Tibial artery (tissue), 4 donors: ENCODE measurements at regions not wholly inside any gene's neighbourhood (a gene's known extent, or its start where the extent isn't known, plus 50 kb on each side); places are given as distances from the start of the nearest gene placed in this dataset.

ENCODE experiments used
- DNase-seq, 2 donors: peaks; one replicate each; pipeline ENCODE4 v3.0.0-alpha.2; 2019
- H3K27ac ChIP-seq, 2 donors: fragments of 200-600 bp; sonication (generic) in 1 of 2; 1 replicate in 1 of 2; 2 replicates in 1 of 2; pipeline ENCODE4 v1.5.1; 2018 to 2019; ENCODE audit warnings: mild to moderate bottlenecking in 1 of 2
- H3K27me3 ChIP-seq, 2 donors: fragments of 200-600 bp; sonication (generic) in 1 of 2; one replicate each; pipeline versions ENCODE4 v1.5.1 to v1.6.0; 2016 to 2019
- H3K36me3 ChIP-seq, 3 donors: fragments of 200-600 bp; sonication (generic) in 2 of 3; one replicate each; pipeline ENCODE4 v1.5.1; 2016 to 2019; ENCODE audit warnings: mild to moderate bottlenecking in 2 of 3
- H3K4me1 ChIP-seq, 4 donors: fragments of 200-600 bp; sonication (generic) in 2 of 4; 1 replicate in 3 of 4; 2 replicates in 1 of 4; pipeline ENCODE4 v1.5.1; 2016 to 2019
- H3K4me3 ChIP-seq, 2 donors: fragments of 200-600 bp; sonication (generic) in 1 of 2; 1 replicate in 1 of 2; 2 replicates in 1 of 2; pipeline ENCODE4 v1.5.1; 2018 to 2019; ENCODE audit warnings: mild to moderate bottlenecking in 2 of 2
- H3K9me3 ChIP-seq, 3 donors: fragments of 200-600 bp; sonication (generic) in 1 of 3; one replicate each; pipeline ENCODE4 v1.5.1; 2016 to 2019
- CTCF ChIP-seq, 2 experiments: fragments of 200-600 bp in 1 of 2; fragments of 450-650 bp in 1 of 2; IDR thresholded peaks; one replicate each; pipeline ENCODE4 v1.5.1; 2017 to 2019; ENCODE audit warnings: antibody characterized with exemption in 2 of 2, mild to moderate bottlenecking in 1 of 2, moderate library complexity in 1 of 2
- intact Hi-C: fragments of 100-400 bp; cut with DNase I; formaldehyde crosslinking; loops from one replicate; pipeline ENCODE4 v1.15.0; 2023; ENCODE audit warnings: low total_unique reads

GRCh38 chr3:191543018-191543417 lies 82.1 kb downstream of the PYDC2 start:
- H3K9me3 ChIP-seq = peaks cover 0 to 5% (median 0%) of the 10 kb centered on the region in 3 donors
- intact Hi-C loops = no loop called here
- no peaks in the 10 kb centered on the region for H3K36me3 ChIP-seq
- no peak for TF ChIP-seq CTCF (IDR thresholded peaks at IDR 0.05)
- H3K4me1 ChIP-seq = no peaks in the 10 kb centered on the region
- no peaks in the 10 kb centered on the region for H3K27me3 ChIP-seq
- no peak for DNase-seq
- no peak overlapping the region for H3K27ac ChIP-seq
- H3K4me3 ChIP-seq = no peak overlapping the region

- H3K36me3 ChIP-seq = no peaks in the 10 kb centered on the region
Measured at GRCh38 chr3:191543897-191544296, 82.9 kb downstream of the PYDC2 start.

GRCh38 chr3:191549357-191549756 lies 88.4 kb downstream of the PYDC2 start:
- TF ChIP-seq CTCF (IDR thresholded peaks at IDR 0.05) = no peak
- H3K27ac ChIP-seq = no peak overlapping the region
- no peak for DNase-seq
- intact Hi-C loops = no loop called here
- no peaks in the 10 kb centered on the region for H3K36me3 ChIP-seq
- no peaks in the 10 kb centered on the region for H3K4me1 ChIP-seq
- no peaks in the 10 kb centered on the region for H3K27me3 ChIP-seq
- no peak overlapping the region for H3K4me3 ChIP-seq
- H3K9me3 ChIP-seq = no peaks in the 10 kb centered on the region

More at GRCh38 chr3:191543897-191544296, 82.9 kb downstream of the PYDC2 start:
- intact Hi-C loops = no loop called here
- H3K4me3 ChIP-seq = no peak overlapping the region
- no peak for TF ChIP-seq CTCF (IDR thresholded peaks at IDR 0.05)
- no peaks in the 10 kb centered on the region for H3K4me1 ChIP-seq
- H3K9me3 ChIP-seq = peaks cover 0 to 5% (median 0%) of the 10 kb centered on the region in 3 donors
- DNase-seq = no peak
- H3K27me3 ChIP-seq = no peaks in the 10 kb centered on the region
- no peak overlapping the region for H3K27ac ChIP-seq

GRCh38 chr3:191555037-191555436 lies 94.1 kb downstream of the PYDC2 start:
- DNase-seq = no peak
- H3K36me3 ChIP-seq = no peaks in the 10 kb centered on the region
- no peak for TF ChIP-seq CTCF (IDR thresholded peaks at IDR 0.05)
- no peaks in the 10 kb centered on the region for H3K4me1 ChIP-seq
- H3K27ac ChIP-seq = no peak overlapping the region
- intact Hi-C loops = no loop called here
- no peak overlapping the region for H3K4me3 ChIP-seq
- H3K27me3 ChIP-seq = no peaks in the 10 kb centered on the region
- no peaks in the 10 kb centered on the region for H3K9me3 ChIP-seq

GRCh38 chr3:191557322-191557721 lies 96.4 kb downstream of the PYDC2 start:
- TF ChIP-seq CTCF (IDR thresholded peaks at IDR 0.05) = no peak

GRCh38 chr3:191563722-191564121 lies 102.8 kb downstream of the PYDC2 start:
- Histone ChIP-seq H3K36me3 (no peaks in the 10 kb centered on the region), H3K4me1 (no peaks in the 10 kb centered on the region), H3K27ac (no peak overlapping the region), H3K9me3 (no peaks in the 10 kb centered on the region), H3K27me3 (no peaks in the 10 kb centered on the region), H3K4me3 (no peak overlapping the region)
- TF ChIP-seq CTCF (IDR thresholded peaks at IDR 0.05) = no peak
- intact Hi-C loops = no loop called here
- no peak for DNase-seq

More at GRCh38 chr3:191557322-191557721, 96.4 kb downstream of the PYDC2 start:
- H3K4me1 ChIP-seq = no peaks in the 10 kb centered on the region
- no peak overlapping the region for H3K27ac ChIP-seq
- DNase-seq = no peak
- no peaks in the 10 kb centered on the region for H3K27me3 ChIP-seq
- H3K9me3 ChIP-seq = no peaks in the 10 kb centered on the region
- intact Hi-C loops = no loop called here
- no peak overlapping the region for H3K4me3 ChIP-seq
- no peaks in the 10 kb centered on the region for H3K36me3 ChIP-seq
